Hepatocyte (in vitro differentiated cells): ENCODE measurements at regions not wholly inside any gene's neighbourhood (a gene's known extent, or its start where the extent isn't known, plus 50 kb on each side); places are given as distances from the start of the nearest gene placed in this dataset.

Source experiments
- EZH2 ChIP-seq: fragments of 200-600 bp; sonication (generic); IDR thresholded peaks from 2 replicates; pipeline ENCODE4 v1.6.1; 2016; ENCODE audit warnings: antibody characterized with exemption, mild to moderate bottlenecking, borderline replicate concordance
- EZH2phosphoT487 ChIP-seq: fragments of 200-600 bp; sonication (generic); IDR thresholded peaks from one replicate; pipeline ENCODE4 v1.6.1; 2018; ENCODE audit warnings: antibody characterized with exemption, mild to moderate bottlenecking, low read depth, moderate library complexity; ENCODE audit not compliant: unreplicated experiment, severe bottlenecking
- TF ChIP-seq, protein P1 (sequence below): fragments of 200-600 bp; sonication (generic); IDR thresholded peaks from 2 replicates; pipeline ENCODE4 v1.5.1; 2016; ENCODE audit warnings: antibody characterized with exemption, mild to moderate bottlenecking; ENCODE audit not compliant: poor library complexity

- TF ChIP-seq, protein P1, sequence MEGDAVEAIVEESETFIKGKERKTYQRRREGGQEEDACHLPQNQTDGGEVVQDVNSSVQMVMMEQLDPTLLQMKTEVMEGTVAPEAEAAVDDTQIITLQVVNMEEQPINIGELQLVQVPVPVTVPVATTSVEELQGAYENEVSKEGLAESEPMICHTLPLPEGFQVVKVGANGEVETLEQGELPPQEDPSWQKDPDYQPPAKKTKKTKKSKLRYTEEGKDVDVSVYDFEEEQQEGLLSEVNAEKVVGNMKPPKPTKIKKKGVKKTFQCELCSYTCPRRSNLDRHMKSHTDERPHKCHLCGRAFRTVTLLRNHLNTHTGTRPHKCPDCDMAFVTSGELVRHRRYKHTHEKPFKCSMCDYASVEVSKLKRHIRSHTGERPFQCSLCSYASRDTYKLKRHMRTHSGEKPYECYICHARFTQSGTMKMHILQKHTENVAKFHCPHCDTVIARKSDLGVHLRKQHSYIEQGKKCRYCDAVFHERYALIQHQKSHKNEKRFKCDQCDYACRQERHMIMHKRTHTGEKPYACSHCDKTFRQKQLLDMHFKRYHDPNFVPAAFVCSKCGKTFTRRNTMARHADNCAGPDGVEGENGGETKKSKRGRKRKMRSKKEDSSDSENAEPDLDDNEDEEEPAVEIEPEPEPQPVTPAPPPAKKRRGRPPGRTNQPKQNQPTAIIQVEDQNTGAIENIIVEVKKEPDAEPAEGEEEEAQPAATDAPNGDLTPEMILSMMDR: no peak
- TF ChIP-seq EZH2 (no peak), EZH2phosphoT487 (no peak)
These were observed 401.0 kb upstream of the NRP1 start for GRCh38 chr10:33735464-33735923.
